ENCODE measurements at regions not wholly inside any gene's neighbourhood (a gene's known extent, or its start where the extent isn't known, plus 50 kb on each side); places are given as distances from the start of the nearest gene placed in this dataset.

DNA sequence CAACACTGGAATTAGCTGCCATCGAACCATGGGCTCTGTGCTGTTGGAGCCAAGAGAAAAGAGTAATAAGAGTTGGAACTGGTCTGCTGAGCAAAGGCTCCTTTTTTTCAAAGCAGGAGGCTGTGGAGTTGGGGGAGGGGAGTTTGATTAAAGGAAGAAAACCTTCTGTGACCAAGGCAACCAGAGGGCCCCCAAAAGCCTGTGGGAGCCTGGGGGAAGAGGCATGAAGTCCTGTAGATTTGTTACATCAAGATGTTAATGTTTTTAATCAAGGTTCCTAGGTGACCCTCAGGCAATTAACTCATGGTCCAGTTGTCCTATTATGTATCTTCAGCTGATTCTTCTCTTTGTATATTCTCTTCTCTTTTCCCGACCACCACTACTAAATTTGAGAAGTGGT lies 403.9 kb downstream of the NDFIP2 start:
- ATAC-seq (no peak), DNase-seq (ENCODE audit: low read depth, low spot score) (no peak), FAIRE-seq (no peak)
- H3K27ac ChIP-seq (ENCODE audit: control insufficient read depth, insufficient read depth), result no peak overlapping the region
- 0% methylated on average over 2 of the region's 2 CpGs for WGBS (ENCODE audit: insufficient coverage, insufficient replicate concordance, low lambda C conversion rate, missing lambda C conversion rate)
- intact Hi-C loops (cut with micrococcal nuclease; ENCODE audit: unreplicated experiment) (no loop called here), in situ Hi-C loops (cut with MboI) (no loop called here)
- RAD21 ChIA-PET (ENCODE audit: unreplicated experiment), result no interaction called here
- CTCF ChIA-PET, result interaction anchor here (0.6 to 2.0 kb wide), 2 partner anchors 14 to 742 kb away, joined by 3 to 5 read pairs; no protein-coding TSS in a partner anchor
- no peaks in the 10 kb centered on the region for H3K4me1 ChIP-seq (ENCODE audit: control insufficient read depth, insufficient read depth, low read length)
- H3K27me3 ChIP-seq (replicated peaks in 1 of 2; ENCODE audit: control insufficient read depth in 2 of 2, insufficient read depth in 2 of 2, low read length in 1 of 2), result no peaks in the 10 kb centered on the region
- H4K20me1 ChIP-seq (ENCODE audit: control insufficient read depth, insufficient read depth), result no peaks in the 10 kb centered on the region
- H3K4me3 ChIP-seq, result no peak overlapping the region
- H3K79me2 ChIP-seq (ENCODE audit: control insufficient read depth, insufficient read depth, low read length), result no peaks in the 10 kb centered on the region
- POLR2A ChIA-PET, result no interaction called here
- BruUV-seq (replicated peaks), result no TSS peak
- H3K9me3 ChIP-seq (replicated peaks; ENCODE audit: control insufficient read depth, insufficient read depth, low read length), result no peaks in the 10 kb centered on the region
- H3K9ac ChIP-seq (ENCODE audit: control insufficient read depth, insufficient read depth, low read length), result no peak overlapping the region
- TF ChIP-seq, protein P1, sequence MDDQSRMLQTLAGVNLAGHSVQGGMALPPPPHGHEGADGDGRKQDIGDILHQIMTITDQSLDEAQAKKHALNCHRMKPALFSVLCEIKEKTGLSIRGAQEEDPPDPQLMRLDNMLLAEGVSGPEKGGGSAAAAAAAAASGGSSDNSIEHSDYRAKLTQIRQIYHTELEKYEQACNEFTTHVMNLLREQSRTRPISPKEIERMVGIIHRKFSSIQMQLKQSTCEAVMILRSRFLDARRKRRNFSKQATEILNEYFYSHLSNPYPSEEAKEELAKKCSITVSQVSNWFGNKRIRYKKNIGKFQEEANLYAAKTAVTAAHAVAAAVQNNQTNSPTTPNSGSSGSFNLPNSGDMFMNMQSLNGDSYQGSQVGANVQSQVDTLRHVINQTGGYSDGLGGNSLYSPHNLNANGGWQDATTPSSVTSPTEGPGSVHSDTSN (IDR thresholded peaks at IDR 0.05; ENCODE audit: insufficient replicate concordance, low read depth, low read length), result no peak
- no peak for TF ChIP-seq SREBF2 (IDR thresholded peaks at IDR 0.05; ENCODE audit: low read length)
- TF ChIP-seq PML (IDR thresholded peaks at IDR 0.05; ENCODE audit: low read length), result no peak
- no peak for TF ChIP-seq IKZF1 (conservative IDR thresholded peaks at IDR 0.05)
- no peak for TF ChIP-seq PAX8 (IDR thresholded peaks at IDR 0.05)
- TF ChIP-seq CHD1 (IDR thresholded peaks at IDR 0.05; ENCODE audit: low read depth, low read length), result no peak
- TF ChIP-seq YBX1 (IDR thresholded peaks at IDR 0.05), result no peak
- TF ChIP-seq SRF (IDR thresholded peaks at IDR 0.05; ENCODE audit: low read depth in 2 of 2, low read length in 2 of 2), result no peak
- TF ChIP-seq BRCA1 (IDR thresholded peaks at IDR 0.05; ENCODE audit: low read depth, low read length), result no peak
- TF ChIP-seq TCF3 (IDR thresholded peaks at IDR 0.05; ENCODE audit: borderline replicate concordance, insufficient read depth, low read depth, low read length), result no peak
- no peak for TF ChIP-seq BMI1 (IDR thresholded peaks at IDR 0.05; ENCODE audit: borderline replicate concordance)
- no peak for TF ChIP-seq EED (IDR thresholded peaks at IDR 0.05; ENCODE audit: low read depth)
- no peak for TF ChIP-seq SMC3 (IDR thresholded peaks at IDR 0.05; ENCODE audit: borderline replicate concordance, low read length)
- TF ChIP-seq SMAD5 (IDR thresholded peaks at IDR 0.05; ENCODE audit: low read depth), result no peak
- SMC1A ChIA-PET (ENCODE audit: uncharacterized antibody, unreplicated experiment), result interaction anchor here (1.3 to 1.6 kb wide), 2 partner anchors 14 to 16 kb away, joined by 3 to 7 read pairs; no protein-coding TSS in a partner anchor
- H2AFZ ChIP-seq (ENCODE audit: control insufficient read depth, low read depth, low read length), result no peak overlapping the region
- H3K4me2 ChIP-seq (ENCODE audit: control insufficient read depth, insufficient read depth), result no peak overlapping the region
- H3K36me3 ChIP-seq (ENCODE audit: control insufficient read depth in 2 of 2, insufficient read depth in 2 of 2, low read length in 1 of 2), result no peaks in the 10 kb centered on the region

All from GM12878 (cell line).